Brain microvascular endothelial cell (primary cell): ENCODE measurements at regions not wholly inside any gene's neighbourhood (a gene's known extent, or its start where the extent isn't known, plus 50 kb on each side); places are given as distances from the start of the nearest gene placed in this dataset.

Source experiments
- DNase-seq: peaks from one replicate; pipeline ENCODE4 v3.0.0-alpha.2; 2020
- H3K27ac ChIP-seq: fragments of 250-450 bp; sonication (Bioruptor Pico); 2 replicates; pipeline ENCODE4 v1.5.1; 2020; ENCODE audit warnings: mild to moderate bottlenecking, moderate library complexity
- H3K27me3 ChIP-seq: fragments of 250-450 bp; sonication (Bioruptor Pico); replicated peaks from 2 replicates; pipeline ENCODE4 v1.5.1; 2020; ENCODE audit warnings: mild to moderate bottlenecking
- H3K36me3 ChIP-seq: fragments of 250-450 bp; sonication (Bioruptor Pico); replicated peaks from 2 replicates; pipeline ENCODE4 v1.5.1; 2020; ENCODE audit warnings: mild to moderate bottlenecking
- H3K4me3 ChIP-seq: 2 replicates; pipeline ENCODE4 v1.5.1; 2011; ENCODE audit warnings: low read depth, mild to moderate bottlenecking, control low read depth, low read length, moderate library complexity
- CTCF ChIP-seq: IDR thresholded peaks from 2 replicates; pipeline ENCODE4 v1.5.1; 2011; ENCODE audit warnings: low read depth, mild to moderate bottlenecking, moderate library complexity, low read length, control low read depth, inconsistent platforms; ENCODE audit errors: missing control alignments
- in situ Hi-C: cut with HindIII; loops from 2 replicates; pipeline ENCODE4 v1.10.0; 2017; ENCODE audit warnings: low sequenced_read_pairs, low pct_ligation_motif_present

- Histone ChIP-seq H3K27ac (no peak overlapping the region), H3K36me3 (no peaks in the 10 kb centered on the region), H3K4me3 (no peak overlapping the region), H3K27me3 (no peaks in the 10 kb centered on the region)
- in situ Hi-C loops, result no loop called here
- no peak for DNase-seq
- TF ChIP-seq CTCF, result no peak
These were observed 82.8 kb upstream of the HIVEP1 start for GRCh38 chr6:11929241-11929835.

GRCh38 chr6:11926594-11927407, 85.3 kb upstream of the HIVEP1 start:
- no peak for DNase-seq
- no peak overlapping the region for H3K4me3 ChIP-seq
- H3K27me3 ChIP-seq, result no peaks in the 10 kb centered on the region
- no peak overlapping the region for H3K27ac ChIP-seq
- H3K36me3 ChIP-seq, result no peaks in the 10 kb centered on the region
- TF ChIP-seq CTCF, result no peak
- in situ Hi-C loops, result no loop called here

- no peaks in the 10 kb centered on the region for H3K36me3 ChIP-seq
- H3K4me3 ChIP-seq, result no peak overlapping the region
- H3K27me3 ChIP-seq, result no peaks in the 10 kb centered on the region
- DNase-seq, result no peak
- H3K27ac ChIP-seq, result no peak overlapping the region
- in situ Hi-C loops, result no loop called here
- TF ChIP-seq CTCF, result no peak
These were observed 86.3 kb upstream of the HIVEP1 start for GRCh38 chr6:11925805-11926204.

GRCh38 chr6:11923621-11924020, 88.5 kb upstream of the HIVEP1 start:
- no peak for TF ChIP-seq CTCF
- in situ Hi-C loops, result no loop called here
- H3K4me3 ChIP-seq, result no peak overlapping the region
- H3K27ac ChIP-seq, result no peak overlapping the region
- H3K27me3 ChIP-seq, result no peaks in the 10 kb centered on the region
- no peak for DNase-seq
- no peaks in the 10 kb centered on the region for H3K36me3 ChIP-seq

- no peak for TF ChIP-seq CTCF
- DNase-seq, result no peak
- Histone ChIP-seq H3K36me3 (no peaks in the 10 kb centered on the region), H3K27ac (no peak overlapping the region), H3K4me3 (no peak overlapping the region), H3K27me3 (no peaks in the 10 kb centered on the region)
- in situ Hi-C loops, result no loop called here
These were observed 89.2 kb upstream of the HIVEP1 start for GRCh38 chr6:11922901-11923300.
